ENCODE measurements at regions not wholly inside any gene's neighbourhood (a gene's known extent, or its start where the extent isn't known, plus 50 kb on each side); places are given as distances from the start of the nearest gene placed in this dataset.

DNA sequence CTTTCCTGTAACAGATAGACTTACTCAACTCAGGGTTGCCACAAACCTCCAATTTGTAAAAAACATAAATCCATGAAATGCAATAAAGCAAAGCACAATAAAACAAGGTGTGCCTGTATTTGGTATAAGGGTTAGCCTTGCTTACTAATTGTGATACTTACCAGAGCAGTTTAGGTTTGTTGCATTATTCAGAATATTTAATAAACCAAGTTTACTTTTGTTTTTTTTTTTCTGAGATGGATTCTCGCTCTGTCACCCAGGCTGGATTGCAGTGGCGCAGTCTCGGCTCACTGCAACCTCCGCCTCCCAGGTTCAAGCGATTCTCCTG lies 79.6 kb downstream of the SEC61G start:
- intact Hi-C loops (cut with DNase I; ENCODE audit: low total_unique reads), result no loop called here
- 90 to 98% (median 97%) methylated on average over 5 of the region's 5 CpGs for WGBS, 5 donors
- DNase-seq, result no peak
- no peak for TF ChIP-seq POLR2A (IDR thresholded peaks at IDR 0.05)
- no peak for TF ChIP-seq POLR2AphosphoS5 (IDR thresholded peaks at IDR 0.05)
- TF ChIP-seq, protein P1, sequence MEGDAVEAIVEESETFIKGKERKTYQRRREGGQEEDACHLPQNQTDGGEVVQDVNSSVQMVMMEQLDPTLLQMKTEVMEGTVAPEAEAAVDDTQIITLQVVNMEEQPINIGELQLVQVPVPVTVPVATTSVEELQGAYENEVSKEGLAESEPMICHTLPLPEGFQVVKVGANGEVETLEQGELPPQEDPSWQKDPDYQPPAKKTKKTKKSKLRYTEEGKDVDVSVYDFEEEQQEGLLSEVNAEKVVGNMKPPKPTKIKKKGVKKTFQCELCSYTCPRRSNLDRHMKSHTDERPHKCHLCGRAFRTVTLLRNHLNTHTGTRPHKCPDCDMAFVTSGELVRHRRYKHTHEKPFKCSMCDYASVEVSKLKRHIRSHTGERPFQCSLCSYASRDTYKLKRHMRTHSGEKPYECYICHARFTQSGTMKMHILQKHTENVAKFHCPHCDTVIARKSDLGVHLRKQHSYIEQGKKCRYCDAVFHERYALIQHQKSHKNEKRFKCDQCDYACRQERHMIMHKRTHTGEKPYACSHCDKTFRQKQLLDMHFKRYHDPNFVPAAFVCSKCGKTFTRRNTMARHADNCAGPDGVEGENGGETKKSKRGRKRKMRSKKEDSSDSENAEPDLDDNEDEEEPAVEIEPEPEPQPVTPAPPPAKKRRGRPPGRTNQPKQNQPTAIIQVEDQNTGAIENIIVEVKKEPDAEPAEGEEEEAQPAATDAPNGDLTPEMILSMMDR (IDR thresholded peaks at IDR 0.05 in 8 of 11, conservative IDR thresholded peaks at IDR 0.05 in 3 of 11), result no peak
- Histone ChIP-seq H3K4me1 (no peaks in the 10 kb centered on the region), H3K36me3 (no peaks in the 10 kb centered on the region), H3K4me3 (no peak overlapping the region), H3K27me3 (replicated peaks in 1 of 7) (no peaks in the 10 kb centered on the region), H3K27ac (no peak overlapping the region), H3K9me3 (no peaks in the 10 kb centered on the region)

DNA sequence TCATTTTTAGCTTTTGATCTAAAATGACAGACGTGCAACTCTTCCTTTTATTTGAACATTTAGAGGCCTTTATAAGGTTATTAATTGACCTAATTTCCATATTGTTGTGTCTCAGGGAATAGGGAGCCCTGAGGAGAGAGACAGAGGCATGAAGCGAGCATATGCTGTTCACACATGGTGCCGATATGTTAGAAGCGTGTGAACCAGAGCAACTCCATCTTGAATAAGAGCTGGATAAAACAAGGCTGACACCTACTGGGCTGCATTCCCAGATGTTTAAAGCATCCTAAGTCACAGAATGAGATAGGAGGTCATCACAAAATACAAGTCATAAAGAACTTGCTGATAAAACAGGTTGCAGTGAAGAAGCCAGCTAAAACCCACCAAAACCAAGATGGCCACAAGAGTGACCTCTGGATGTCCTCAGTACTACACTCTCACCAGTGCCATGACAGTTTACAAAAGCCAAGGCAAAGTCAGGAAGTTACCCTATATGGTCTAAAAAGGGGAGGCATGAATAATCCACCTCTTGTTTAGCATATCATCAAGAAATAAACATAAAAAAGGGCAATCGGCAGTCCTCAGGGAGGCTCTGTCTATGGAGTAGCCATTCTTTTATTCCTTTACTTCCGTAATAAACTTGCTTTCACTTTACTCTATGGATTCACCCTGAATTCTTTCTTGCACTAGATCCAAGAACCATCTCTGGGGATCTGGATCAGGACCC lies 80.1 kb downstream of the SEC61G start:
- no peaks in the 10 kb centered on the region for H3K27me3 ChIP-seq (replicated peaks in 1 of 7)
- H3K27ac ChIP-seq, result no peak overlapping the region
- TF ChIP-seq, protein P1 (IDR thresholded peaks at IDR 0.05 in 8 of 11, conservative IDR thresholded peaks at IDR 0.05 in 3 of 11), result no peak
- TF ChIP-seq POLR2A (IDR thresholded peaks at IDR 0.05) (no peak), POLR2AphosphoS5 (IDR thresholded peaks at IDR 0.05) (no peak)
- no peak overlapping the region for H3K4me3 ChIP-seq
- no peaks in the 10 kb centered on the region for H3K4me1 ChIP-seq
- 86 to 92% (median 88%) methylated on average over 6 of the region's 6 CpGs for WGBS, 5 donors
- DNase-seq, result no peak
- no peaks in the 10 kb centered on the region for H3K9me3 ChIP-seq
- no peaks in the 10 kb centered on the region for H3K36me3 ChIP-seq
- intact Hi-C loops (cut with DNase I; ENCODE audit: low total_unique reads), result no loop called here

DNA sequence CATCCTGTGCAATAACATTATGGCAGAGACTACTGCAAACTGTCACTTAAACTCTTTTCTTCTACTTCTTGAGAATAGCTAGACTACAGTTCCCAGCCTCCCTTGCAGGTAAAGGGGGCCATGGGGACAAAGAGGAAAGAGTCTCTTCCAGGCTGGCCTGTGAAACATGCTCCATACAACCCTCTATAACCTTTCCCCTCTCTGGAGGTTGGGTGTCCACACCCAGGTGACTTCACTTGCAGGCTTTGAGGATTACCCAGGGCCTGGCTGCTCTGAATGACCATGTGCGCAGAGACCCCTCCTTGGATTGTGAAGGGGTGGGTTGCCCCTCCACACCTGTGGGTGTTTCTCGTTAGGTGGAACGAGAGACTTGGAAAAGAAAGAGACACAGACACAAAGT lies 84.1 kb downstream of the SEC61G start:
- 82 to 94% (median 89%) methylated on average over 3 of the region's 3 CpGs for WGBS, 5 donors
- Histone ChIP-seq H3K4me1 (no peaks in the 10 kb centered on the region), H3K27me3 (replicated peaks in 1 of 7) (no peaks in the 10 kb centered on the region), H3K4me3 (no peak overlapping the region), H3K27ac (no peak overlapping the region), H3K36me3 (no peaks in the 10 kb centered on the region), H3K9me3 (no peaks in the 10 kb centered on the region)
- intact Hi-C loops (cut with DNase I; ENCODE audit: low total_unique reads), result no loop called here
- DNase-seq, result no peak
- TF ChIP-seq POLR2A (IDR thresholded peaks at IDR 0.05), result no peak
- TF ChIP-seq, protein P1 (IDR thresholded peaks at IDR 0.05 in 8 of 11, conservative IDR thresholded peaks at IDR 0.05 in 3 of 11), result no peak
- TF ChIP-seq POLR2AphosphoS5 (IDR thresholded peaks at IDR 0.05), result no peak

DNA sequence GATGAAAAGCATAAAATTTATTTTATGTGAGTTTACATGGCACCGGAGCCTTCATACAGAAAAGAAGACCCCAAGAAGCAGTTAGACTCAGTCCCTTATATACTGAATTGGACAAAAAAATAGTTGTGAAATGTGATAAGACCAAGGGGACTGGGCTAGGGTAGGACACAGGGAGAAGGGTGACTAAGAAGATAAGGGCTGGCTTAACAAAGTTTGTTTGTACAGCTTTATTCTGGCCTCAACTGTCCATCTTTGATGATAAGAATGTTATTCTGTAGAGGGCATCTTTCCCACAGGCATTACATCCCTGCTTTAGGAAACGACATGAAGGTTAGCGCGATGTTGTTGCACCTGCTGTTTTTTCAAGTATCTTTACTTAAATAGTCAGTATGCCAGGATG lies 86.5 kb downstream of the SEC61G start:
- no peak for TF ChIP-seq POLR2AphosphoS5 (IDR thresholded peaks at IDR 0.05)
- TF ChIP-seq, protein P1 (IDR thresholded peaks at IDR 0.05 in 8 of 11, conservative IDR thresholded peaks at IDR 0.05 in 3 of 11), result no peak
- TF ChIP-seq POLR2A (IDR thresholded peaks at IDR 0.05), result no peak
- WGBS, 5 donors, result 88 to 93% (median 91%) methylated on average over 4 of the region's 4 CpGs
- DNase-seq, result no peak
- Histone ChIP-seq H3K4me1 (no peaks in the 10 kb centered on the region), H3K27ac (no peak overlapping the region), H3K9me3 (no peaks in the 10 kb centered on the region), H3K4me3 (no peak overlapping the region), H3K27me3 (replicated peaks in 1 of 7) (no peaks in the 10 kb centered on the region), H3K36me3 (no peaks in the 10 kb centered on the region)
- intact Hi-C loops (cut with DNase I; ENCODE audit: low total_unique reads), result no loop called here

All from spleen (tissue), 11 donors.